NB4 (cell line): ENCODE measurements at regions not wholly inside any gene's neighbourhood (a gene's known extent, or its start where the extent isn't known, plus 50 kb on each side); places are given as distances from the start of the nearest gene placed in this dataset.

Source experiments
- CTCF ChIP-seq: IDR thresholded peaks from one replicate; pipeline ENCODE4 v1.5.1; 2012; ENCODE audit warnings: low read depth, low read length
- MAX ChIP-seq: IDR thresholded peaks from 2 replicates; pipeline ENCODE4 v1.6.1; 2011; ENCODE audit warnings: low read depth, low read length
- POLR2A ChIP-seq: IDR thresholded peaks from 2 replicates; pipeline ENCODE4 v1.6.1; 2011; ENCODE audit warnings: mild to moderate bottlenecking; ENCODE audit not compliant: insufficient read length; ENCODE audit errors: extremely low read depth

GRCh38 chr2:185472574-185472973, 266.0 kb upstream of the FSIP2 start:
- TF ChIP-seq CTCF (no peak), MAX (no peak), POLR2A (no peak)
